ENCODE measurements at regions not wholly inside any gene's neighbourhood (a gene's known extent, or its start where the extent isn't known, plus 50 kb on each side); places are given as distances from the start of the nearest gene placed in this dataset.

DNA sequence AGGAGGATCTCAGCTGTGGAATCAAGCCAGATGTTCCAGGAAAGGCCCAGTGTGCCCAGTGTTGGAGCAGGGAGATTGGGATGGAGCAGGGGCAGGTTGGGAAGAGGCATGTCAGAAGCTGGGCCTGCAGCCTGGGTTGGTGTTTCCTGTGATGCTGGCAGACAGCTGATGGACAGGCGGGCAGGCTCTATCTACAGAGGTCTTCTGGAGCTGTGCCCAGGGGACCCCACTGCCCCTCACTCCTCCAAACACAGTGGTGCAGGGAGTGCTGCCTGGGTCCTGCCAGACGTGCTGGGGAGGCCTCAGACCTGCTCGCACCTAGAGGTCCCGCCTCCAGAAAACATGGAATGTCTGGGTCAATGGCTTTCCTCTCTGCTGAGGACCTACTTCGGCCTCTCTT lies 182.9 kb upstream of the TCERG1L start:
- TF ChIP-seq CTCF (IDR thresholded peaks at IDR 0.05; ENCODE audit: insufficient read depth, low read depth, low read length), result no peak

DNA sequence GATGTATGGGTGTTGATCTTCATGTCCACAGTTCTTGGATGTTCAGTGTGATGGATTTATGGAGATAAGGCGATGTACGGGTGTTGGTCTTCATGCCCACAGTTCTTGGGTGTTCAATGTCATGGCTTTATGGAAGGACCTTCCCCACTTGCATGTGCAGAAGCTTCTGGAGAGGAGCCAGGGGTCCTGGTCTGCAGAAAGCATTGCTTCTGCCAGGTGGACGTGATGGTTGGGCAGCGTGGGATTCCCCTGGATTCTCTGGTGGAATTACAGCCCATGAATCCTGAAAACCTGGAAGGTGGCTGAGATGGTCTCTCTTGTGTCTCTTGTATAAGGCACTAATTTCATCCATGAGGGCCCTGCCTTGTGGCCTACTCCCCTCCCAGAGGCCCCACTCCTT lies 183.7 kb upstream of the TCERG1L start:
- H3K4me3 ChIP-seq (ENCODE audit: low read depth, low read length), result no peak overlapping the region
- TF ChIP-seq CTCF (IDR thresholded peaks at IDR 0.05; ENCODE audit: insufficient read depth, low read depth, low read length), result no peak
- CTCF ChIA-PET, result interaction anchor here (0.6 kb wide), 1 partner anchor 41 kb away, joined by 3 read pairs; no protein-coding TSS in a partner anchor
- POLR2A ChIA-PET, result no interaction called here
- no peaks in the 10 kb centered on the region for H3K36me3 ChIP-seq (ENCODE audit: control insufficient read depth, insufficient read depth, low read length)
- DNase-seq (ENCODE audit: low read depth), result no peak
- H3K27me3 ChIP-seq (ENCODE audit: control insufficient read depth, insufficient read depth, low read length), result no peaks in the 10 kb centered on the region

More for the DNA sequence above, 182.9 kb upstream of the TCERG1L start:
- ChIA-PET CTCF (no interaction called here), POLR2A (no interaction called here)
- Histone ChIP-seq H3K4me3 (ENCODE audit: low read depth, low read length) (no peak overlapping the region), H3K36me3 (ENCODE audit: control insufficient read depth, insufficient read depth, low read length) (no peaks in the 10 kb centered on the region), H3K27me3 (ENCODE audit: control insufficient read depth, insufficient read depth, low read length) (no peaks in the 10 kb centered on the region)
- no peak for DNase-seq (ENCODE audit: low read depth)

- ChIA-PET POLR2A (no interaction called here), CTCF (interaction anchor here (0.6 kb wide), 1 partner anchor 41 kb away, joined by 3 read pairs; no protein-coding TSS in a partner anchor)
- no peak for TF ChIP-seq CTCF (IDR thresholded peaks at IDR 0.05; ENCODE audit: insufficient read depth, low read depth, low read length)
- no peak for DNase-seq (ENCODE audit: low read depth)
- Histone ChIP-seq H3K4me3 (ENCODE audit: low read depth, low read length) (no peak overlapping the region), H3K27me3 (ENCODE audit: control insufficient read depth, insufficient read depth, low read length) (no peaks in the 10 kb centered on the region), H3K36me3 (ENCODE audit: control insufficient read depth, insufficient read depth, low read length) (no peaks in the 10 kb centered on the region)
These were observed 184.4 kb upstream of the TCERG1L start for GRCh38 chr10:131495892-131496291.

DNA sequence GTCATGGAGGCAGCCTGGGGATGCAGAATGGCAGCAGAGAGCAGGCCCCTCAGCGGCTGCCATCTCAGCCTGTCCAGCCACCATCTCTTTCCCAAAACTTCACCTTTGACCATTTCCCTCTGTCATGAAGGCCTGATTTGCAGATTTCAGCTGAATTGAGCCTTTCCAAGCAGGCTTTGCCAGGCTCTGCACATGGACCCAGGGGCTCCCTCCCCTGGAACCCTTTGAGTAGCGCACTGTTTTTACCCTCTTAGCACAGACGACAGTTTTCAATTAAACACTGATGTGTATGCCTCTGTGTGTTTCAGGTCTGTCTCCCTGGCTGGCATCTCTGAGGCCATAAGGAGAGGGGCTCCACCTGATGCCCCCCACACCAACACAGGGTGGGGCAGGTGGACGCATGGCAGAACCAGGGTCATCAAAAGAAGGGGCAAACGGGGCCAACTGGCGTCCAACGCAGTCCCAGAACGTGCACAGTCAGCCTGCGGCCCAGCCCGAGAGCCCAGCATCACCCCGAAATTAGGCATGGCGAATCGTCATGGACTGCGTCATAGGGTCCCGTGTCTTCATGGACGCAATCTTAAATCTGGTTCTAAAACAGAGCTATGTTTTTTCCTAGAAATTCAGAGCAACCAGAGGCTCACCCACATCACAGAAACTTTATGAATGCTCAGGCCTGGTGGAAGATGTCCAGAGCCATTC lies 185.0 kb upstream of the TCERG1L start:
- Histone ChIP-seq H3K4me3 (ENCODE audit: low read depth, low read length) (no peak overlapping the region), H3K36me3 (ENCODE audit: control insufficient read depth, insufficient read depth, low read length) (no peaks in the 10 kb centered on the region), H3K27me3 (ENCODE audit: control insufficient read depth, insufficient read depth, low read length) (no peaks in the 10 kb centered on the region)
- POLR2A ChIA-PET, result no interaction called here
- no peak for TF ChIP-seq CTCF (IDR thresholded peaks at IDR 0.05; ENCODE audit: insufficient read depth, low read depth, low read length)
- CTCF ChIA-PET, result no interaction called here
- DNase-seq (ENCODE audit: low read depth), result no peak

DNA sequence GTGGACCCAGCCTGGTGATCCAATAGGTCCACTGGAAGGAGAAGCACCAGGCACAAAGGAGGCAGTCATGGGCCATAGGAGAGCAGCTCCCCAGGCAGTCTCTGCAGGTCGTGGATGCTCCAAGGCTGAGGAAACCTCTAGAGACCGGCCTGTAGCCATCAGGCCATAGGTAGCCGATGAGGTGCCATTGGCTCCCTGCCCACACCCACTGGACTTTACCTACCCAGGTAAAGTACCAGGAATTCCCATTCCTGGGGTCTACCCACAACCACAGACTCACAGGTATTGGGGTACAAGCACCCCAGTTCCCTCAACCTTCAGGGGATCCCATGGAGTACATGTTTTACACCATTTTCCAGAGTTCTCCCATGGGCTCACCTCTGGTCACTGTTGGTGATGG lies 188.0 kb upstream of the TCERG1L start:
- Histone ChIP-seq H3K36me3 (ENCODE audit: control insufficient read depth, insufficient read depth, low read length) (no peaks in the 10 kb centered on the region), H3K27me3 (ENCODE audit: control insufficient read depth, insufficient read depth, low read length) (no peaks in the 10 kb centered on the region), H3K4me3 (ENCODE audit: low read depth, low read length) (no peak overlapping the region)
- ChIA-PET CTCF (no interaction called here), POLR2A (no interaction called here)
- no peak for DNase-seq (ENCODE audit: low read depth)
- TF ChIP-seq CTCF (IDR thresholded peaks at IDR 0.05; ENCODE audit: insufficient read depth, low read depth, low read length), result no peak
